Glutamatergic neuron (in vitro differentiated cells): ENCODE measurements at regions not wholly inside any gene's neighbourhood (a gene's known extent, or its start where the extent isn't known, plus 50 kb on each side); places are given as distances from the start of the nearest gene placed in this dataset.
A peak's percentile ranks its signal among the peaks of the same experiment; 100 is the strongest.

Experiments used
- DNase-seq: peaks from one replicate; pipeline ENCODE4 v3.0.0; 2022
- H3K27ac Mint-ChIP-seq: one replicate; pipeline ENCODE4 v1.8.0; 2020; ENCODE audit warnings: mild to moderate bottlenecking, mixed read lengths, inconsistent platforms; ENCODE audit not compliant: unreplicated experiment
- H3K27me3 Mint-ChIP-seq: one replicate; pipeline ENCODE4 v1.8.0; 2020; ENCODE audit warnings: mild to moderate bottlenecking, moderate library complexity, mixed read lengths, inconsistent platforms; ENCODE audit not compliant: unreplicated experiment
- H3K36me3 Mint-ChIP-seq: one replicate; pipeline ENCODE4 v1.8.0; 2020; ENCODE audit warnings: mild to moderate bottlenecking, mixed read lengths, inconsistent platforms; ENCODE audit not compliant: unreplicated experiment
- H3K4me1 Mint-ChIP-seq: one replicate; pipeline ENCODE4 v1.8.0; 2020; ENCODE audit warnings: mild to moderate bottlenecking, low read depth, mixed read lengths, inconsistent platforms; ENCODE audit not compliant: unreplicated experiment
- H3K4me3 Mint-ChIP-seq: one replicate; pipeline ENCODE4 v1.8.0; 2020; ENCODE audit warnings: mild to moderate bottlenecking, mixed read lengths, inconsistent platforms; ENCODE audit not compliant: unreplicated experiment
- H3K9me3 Mint-ChIP-seq: one replicate; pipeline ENCODE4 v1.8.0; 2020; ENCODE audit warnings: mild to moderate bottlenecking, moderate library complexity, mixed read lengths, inconsistent platforms; ENCODE audit not compliant: unreplicated experiment
- CTCF ChIP-seq: fragments of 200-600 bp; sonication (generic); IDR thresholded peaks from one replicate; pipeline ENCODE4 v1.5.0; 2021; ENCODE audit not compliant: partially characterized antibody, unreplicated experiment

- Mint-ChIP-seq H3K4me3 (no peak overlapping the region), H3K27ac (peak overlapping the region; percentile 2), H3K9me3 (no peaks in the 10 kb centered on the region), H3K4me1 (peaks cover 15% of the 10 kb centered on the region), H3K36me3 (no peaks in the 10 kb centered on the region), H3K27me3 (peaks cover 2% of the 10 kb centered on the region)
- DNase-seq: no peak
- no peak for TF ChIP-seq CTCF
Observed at GRCh38 chr13:78940455-78941130, 281.6 kb upstream of the OBI1 start.

GRCh38 chr13:78934336-78934735 lies 275.4 kb upstream of the OBI1 start:
- Mint-ChIP-seq H3K27ac (peak overlapping the region; percentile 6), H3K9me3 (no peaks in the 10 kb centered on the region), H3K4me1 (peaks cover 23% of the 10 kb centered on the region), H3K27me3 (peaks cover 2% of the 10 kb centered on the region), H3K4me3 (no peak overlapping the region), H3K36me3 (peaks cover 9% of the 10 kb centered on the region)
- TF ChIP-seq CTCF: no peak
- DNase-seq: peak; percentile 20

DNA sequence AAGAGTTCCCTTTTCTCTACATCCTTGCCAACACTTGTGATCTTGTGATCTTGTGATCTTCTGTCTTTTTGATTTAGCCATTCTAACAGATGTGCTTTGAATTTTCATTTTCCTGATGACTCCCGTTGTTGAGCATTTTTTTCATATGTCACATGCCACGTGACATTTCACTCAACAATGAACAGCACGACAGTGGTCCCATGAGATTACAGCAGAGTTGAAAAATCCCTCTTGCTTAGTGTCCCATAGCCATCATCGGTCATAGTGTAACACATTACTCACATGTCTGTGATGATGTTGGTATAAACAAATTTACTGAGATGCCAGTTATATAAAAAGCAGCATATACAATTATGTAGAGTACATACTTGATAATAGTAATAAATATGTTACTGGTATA lies 256.1 kb upstream of the OBI1 start:
- Mint-ChIP-seq H3K27ac (peak overlapping the region; percentile 46), H3K4me1 (peaks cover 17% of the 10 kb centered on the region), H3K4me3 (peak overlapping the region; percentile 14), H3K36me3 (peaks cover 5% of the 10 kb centered on the region), H3K9me3 (no peaks in the 10 kb centered on the region), H3K27me3 (no peaks in the 10 kb centered on the region)
- TF ChIP-seq CTCF: no peak
- DNase-seq: no peak

- Mint-ChIP-seq H3K27ac (no peak overlapping the region), H3K9me3 (no peaks in the 10 kb centered on the region), H3K36me3 (peaks cover 5% of the 10 kb centered on the region), H3K4me3 (no peak overlapping the region), H3K4me1 (peaks cover 15% of the 10 kb centered on the region), H3K27me3 (no peaks in the 10 kb centered on the region)
- DNase-seq: no peak
- no peak for TF ChIP-seq CTCF
Observed at GRCh38 chr13:78913656-78914055, 254.7 kb upstream of the OBI1 start.

DNA sequence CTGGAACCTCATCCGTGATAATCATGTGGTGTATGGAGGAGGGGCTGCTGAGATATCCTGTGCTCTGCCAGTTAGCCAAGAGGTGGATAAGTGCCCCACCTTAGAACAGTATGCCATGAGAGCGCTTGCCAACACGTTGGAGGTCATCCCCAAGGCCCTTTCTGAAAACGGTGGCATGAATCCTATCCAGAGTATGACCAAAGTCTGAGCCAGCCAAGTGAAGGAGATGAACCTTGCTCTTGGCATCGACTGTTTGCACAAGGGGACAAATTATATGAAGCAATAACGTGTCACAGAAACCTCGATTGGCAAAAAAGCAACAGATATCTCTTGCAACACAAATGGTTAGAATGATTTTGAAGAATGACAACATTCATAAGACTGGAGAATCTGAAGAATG lies 251.2 kb upstream of the OBI1 start:
- no peak for DNase-seq
- no peaks in the 10 kb centered on the region for H3K27me3 Mint-ChIP-seq
- no peak overlapping the region for H3K27ac Mint-ChIP-seq
- H3K4me3 Mint-ChIP-seq: no peak overlapping the region
- peaks cover 5% of the 10 kb centered on the region for H3K36me3 Mint-ChIP-seq
- no peaks in the 10 kb centered on the region for H3K9me3 Mint-ChIP-seq
- peaks cover 29% of the 10 kb centered on the region for H3K4me1 Mint-ChIP-seq
- TF ChIP-seq CTCF: no peak
